GM23338 (cell line): ENCODE measurements at regions not wholly inside any gene's neighbourhood (a gene's known extent, or its start where the extent isn't known, plus 50 kb on each side); places are given as distances from the start of the nearest gene placed in this dataset.

Source experiments
- ATAC-seq: fragments of 200-7000 bp; cut with Tn5 transposase; 3 replicates; pipeline ENCODE4 v1.9.1; 2020
- DNase-seq: peaks from one replicate; pipeline ENCODE4 v3.0.0-alpha.2; 2015; ENCODE audit warnings: low spot score
- H2AFZ ChIP-seq: fragments of 200-600 bp; sonication (generic); 2 replicates; pipeline ENCODE4 v1.8.0; 2016; ENCODE audit warnings: antibody characterized with exemption, mild to moderate bottlenecking, moderate library complexity
- H3F3A ChIP-seq: fragments of 200-600 bp; sonication (generic); replicated peaks from 2 replicates; pipeline ENCODE4 v1.8.0; 2017; ENCODE audit warnings: antibody characterized with exemption, mixed run types, low read depth
- H3K27ac ChIP-seq: fragments of 200-600 bp; sonication (generic); 2 replicates; pipeline ENCODE4 v1.6.1; 2016; ENCODE audit warnings: low read depth
- H3K27me3 ChIP-seq: fragments of 200-600 bp; sonication (generic); 2 replicates; pipeline ENCODE4 v1.8.0; 2016; ENCODE audit warnings: mild to moderate bottlenecking, mixed run types, moderate library complexity; ENCODE audit not compliant: insufficient read depth
- H3K36me3 ChIP-seq: fragments of 200-600 bp; sonication (generic); 2 replicates; pipeline ENCODE4 v1.8.0; 2016; ENCODE audit warnings: mild to moderate bottlenecking; ENCODE audit not compliant: insufficient read depth
- H3K4me1 ChIP-seq: fragments of 200-600 bp; sonication (generic); 2 replicates; pipeline ENCODE4 v1.8.0; 2016; ENCODE audit warnings: mild to moderate bottlenecking, moderate library complexity; ENCODE audit not compliant: insufficient read depth
- H3K4me2 ChIP-seq: fragments of 200-600 bp; sonication (generic); 2 replicates; pipeline ENCODE4 v1.7.1; 2017; ENCODE audit warnings: mixed run types
- H3K4me3 ChIP-seq: fragments of 200-600 bp; sonication (generic); 2 replicates; pipeline ENCODE4 v1.6.1; 2016; ENCODE audit warnings: mixed run types
- H3K79me2 ChIP-seq: fragments of 200-600 bp; sonication (generic); replicated peaks from 2 replicates; pipeline ENCODE4 v1.8.0; 2017; ENCODE audit warnings: mild to moderate bottlenecking; ENCODE audit not compliant: insufficient read depth
- H3K9me2 ChIP-seq: fragments of 200-600 bp; sonication (generic); 2 replicates; pipeline ENCODE4 v1.8.0; 2017; ENCODE audit not compliant: insufficient read depth
- H4K20me1 ChIP-seq: fragments of 200-600 bp; sonication (generic); replicated peaks from 2 replicates; pipeline ENCODE4 v1.8.0; 2017; ENCODE audit warnings: mild to moderate bottlenecking; ENCODE audit not compliant: insufficient read depth
- H3K27ac Mint-ChIP-seq: 2 replicates; pipeline ENCODE4 v1.8.0; 2020; ENCODE audit warnings: inconsistent platforms, mild to moderate bottlenecking, moderate library complexity, mixed read lengths
- H3K27me3 Mint-ChIP-seq: 3 replicates; pipeline ENCODE4 v1.8.0; 2022; ENCODE audit warnings: low read depth, mild to moderate bottlenecking, moderate library complexity, mixed read lengths, inconsistent platforms; ENCODE audit not compliant: insufficient read depth, poor library complexity
- H3K36me3 Mint-ChIP-seq: 3 replicates; pipeline ENCODE4 v1.8.0; 2021; ENCODE audit warnings: low read depth, mild to moderate bottlenecking, inconsistent platforms, moderate library complexity, mixed read lengths
- H3K4me1 Mint-ChIP-seq: 3 replicates; pipeline ENCODE4 v1.8.0; 2020; ENCODE audit warnings: mild to moderate bottlenecking, inconsistent platforms, mixed read lengths
- H3K4me3 Mint-ChIP-seq: 3 replicates; pipeline ENCODE4 v1.8.0; 2021; ENCODE audit warnings: moderate library complexity, mild to moderate bottlenecking, inconsistent platforms, mixed read lengths
- H3K9me3 Mint-ChIP-seq: 3 replicates; pipeline ENCODE4 v1.8.0; 2020; ENCODE audit warnings: moderate library complexity, mild to moderate bottlenecking, inconsistent platforms, mixed read lengths
- EZH2 ChIP-seq: fragments of 200-600 bp; sonication (generic); IDR thresholded peaks from one replicate; pipeline ENCODE4 v1.8.0; 2017; ENCODE audit warnings: antibody characterized with exemption, mild to moderate bottlenecking, low read depth; ENCODE audit not compliant: unreplicated experiment
- EZH2phosphoT487 ChIP-seq: fragments of 200-600 bp; sonication (generic); IDR thresholded peaks from one replicate; pipeline ENCODE4 v1.8.1; 2018; ENCODE audit warnings: antibody characterized with exemption; ENCODE audit not compliant: unreplicated experiment
- JUNB ChIP-seq: IDR thresholded peaks from one replicate; pipeline ENCODE4 v1.6.1; 2016; ENCODE audit warnings: antibody characterized with exemption; ENCODE audit not compliant: unreplicated experiment
- NANOG ChIP-seq: IDR thresholded peaks from 2 replicates; pipeline ENCODE4 v1.6.1; 2016; ENCODE audit warnings: antibody characterized with exemption, borderline replicate concordance
- POLR2AphosphoS5 ChIP-seq: IDR thresholded peaks from 2 replicates; pipeline ENCODE4 v1.6.1; 2016; ENCODE audit warnings: antibody characterized with exemption, low read depth
- STAT1 ChIP-seq: IDR thresholded peaks from one replicate; pipeline ENCODE4 v1.6.1; 2016; ENCODE audit warnings: antibody characterized with exemption; ENCODE audit not compliant: unreplicated experiment
- ZNF114 ChIP-seq: fragments of 250-450 bp; sonication (Bioruptor Pico); IDR thresholded peaks from 2 replicates; pipeline ENCODE4 v1.5.0; 2020; ENCODE audit warnings: mild to moderate bottlenecking, moderate library complexity
- ZNF331 ChIP-seq: fragments of 250-450 bp; sonication (Bioruptor Pico); IDR thresholded peaks from 2 replicates; pipeline ENCODE4 v1.5.0; 2020; ENCODE audit warnings: low read depth, mild to moderate bottlenecking, moderate library complexity
- TF ChIP-seq, protein P1 (sequence below), 2 experiments: fragments of 200-600 bp in 1 of 2; sonication (generic) in 1 of 2; conservative IDR thresholded peaks; 2 replicates each; pipeline versions ENCODE4 v1.5.1 to v1.6.1; 2016 to 2017; ENCODE audit warnings: antibody characterized with exemption in 2 of 2, low read depth in 2 of 2, mild to moderate bottlenecking in 2 of 2, moderate library complexity in 1 of 2
- TF ChIP-seq, protein P2 (sequence below): IDR thresholded peaks from one replicate; pipeline ENCODE4 v1.6.1; 2018; ENCODE audit warnings: antibody characterized with exemption; ENCODE audit not compliant: unreplicated experiment

DNA sequence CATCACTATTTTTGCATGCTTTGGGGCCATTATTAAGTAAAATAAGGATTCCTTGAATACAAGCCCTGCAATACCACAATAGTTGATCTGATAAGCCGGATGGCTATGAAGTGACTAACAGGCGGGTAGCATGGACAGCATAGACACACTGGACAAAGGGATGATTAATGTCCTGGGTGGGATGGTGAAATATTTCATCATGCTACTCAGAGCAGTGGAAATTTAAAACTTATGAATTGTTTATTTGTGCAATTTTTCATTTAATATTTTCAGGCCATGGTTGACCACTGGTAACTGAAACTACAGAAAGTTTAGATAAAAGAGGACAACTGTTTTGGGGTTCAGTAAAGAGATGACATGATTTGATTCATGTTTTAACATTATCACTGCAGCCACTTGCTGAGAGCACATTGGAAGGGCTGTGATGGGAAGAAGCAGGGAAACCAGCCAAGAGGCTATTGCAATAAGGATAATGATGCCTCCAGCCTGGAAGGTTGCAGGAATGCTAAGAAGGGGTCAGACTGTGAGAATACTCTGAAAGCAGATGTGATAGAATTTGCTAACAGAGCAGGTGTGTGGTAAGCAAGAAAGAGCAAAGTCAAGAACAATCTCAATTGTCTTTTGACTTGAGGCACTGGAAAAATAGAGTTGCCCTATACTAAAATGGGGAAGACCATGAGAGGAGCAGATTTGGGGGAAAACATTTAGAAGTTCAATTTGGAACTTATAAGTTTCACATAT, 62.5 kb upstream of the TNFSF4 start:
- DNase-seq: peak; percentile 3
- TF ChIP-seq JUNB (no peak), STAT1 (no peak), POLR2AphosphoS5 (no peak), ZNF114 (CRISPR knock-in tag) (no peak), NANOG (no peak), EZH2 (no peak), EZH2phosphoT487 (no peak)
- TF ChIP-seq, protein P1, sequence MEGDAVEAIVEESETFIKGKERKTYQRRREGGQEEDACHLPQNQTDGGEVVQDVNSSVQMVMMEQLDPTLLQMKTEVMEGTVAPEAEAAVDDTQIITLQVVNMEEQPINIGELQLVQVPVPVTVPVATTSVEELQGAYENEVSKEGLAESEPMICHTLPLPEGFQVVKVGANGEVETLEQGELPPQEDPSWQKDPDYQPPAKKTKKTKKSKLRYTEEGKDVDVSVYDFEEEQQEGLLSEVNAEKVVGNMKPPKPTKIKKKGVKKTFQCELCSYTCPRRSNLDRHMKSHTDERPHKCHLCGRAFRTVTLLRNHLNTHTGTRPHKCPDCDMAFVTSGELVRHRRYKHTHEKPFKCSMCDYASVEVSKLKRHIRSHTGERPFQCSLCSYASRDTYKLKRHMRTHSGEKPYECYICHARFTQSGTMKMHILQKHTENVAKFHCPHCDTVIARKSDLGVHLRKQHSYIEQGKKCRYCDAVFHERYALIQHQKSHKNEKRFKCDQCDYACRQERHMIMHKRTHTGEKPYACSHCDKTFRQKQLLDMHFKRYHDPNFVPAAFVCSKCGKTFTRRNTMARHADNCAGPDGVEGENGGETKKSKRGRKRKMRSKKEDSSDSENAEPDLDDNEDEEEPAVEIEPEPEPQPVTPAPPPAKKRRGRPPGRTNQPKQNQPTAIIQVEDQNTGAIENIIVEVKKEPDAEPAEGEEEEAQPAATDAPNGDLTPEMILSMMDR (conservative IDR thresholded peaks at IDR 0.05; ENCODE audit: low read depth in 2 of 2): no peak
- no peaks in the 10 kb centered on the region; the same call in 1 of the 2 replicates for H3K4me1 ChIP-seq
- no peak overlapping the region for H2AFZ ChIP-seq
- no peak overlapping the region for H3K4me3 Mint-ChIP-seq
- H3K27ac Mint-ChIP-seq: no peak overlapping the region
- no peaks in the 10 kb centered on the region for H3K79me2 ChIP-seq
- H3K36me3 Mint-ChIP-seq: no peaks in the 10 kb centered on the region
- H4K20me1 ChIP-seq: no peaks in the 10 kb centered on the region
- no peaks in the 10 kb centered on the region for H3K9me2 ChIP-seq
- no peak overlapping the region for H3K4me3 ChIP-seq
- H3K27me3 ChIP-seq: no peaks in the 10 kb centered on the region
- H3K4me1 Mint-ChIP-seq: peaks cover 7% of the 10 kb centered on the region; the same call in 1 of the 3 replicates
- H3K27ac ChIP-seq: no peak overlapping the region
- H3F3A ChIP-seq: no peaks in the 10 kb centered on the region
- H3K27me3 Mint-ChIP-seq: peaks cover 3% of the 10 kb centered on the region
- no peak overlapping the region for H3K4me2 ChIP-seq
- H3K36me3 ChIP-seq: no peaks in the 10 kb centered on the region
- H3K9me3 Mint-ChIP-seq: no peaks in the 10 kb centered on the region
- ATAC-seq: no peak

DNA sequence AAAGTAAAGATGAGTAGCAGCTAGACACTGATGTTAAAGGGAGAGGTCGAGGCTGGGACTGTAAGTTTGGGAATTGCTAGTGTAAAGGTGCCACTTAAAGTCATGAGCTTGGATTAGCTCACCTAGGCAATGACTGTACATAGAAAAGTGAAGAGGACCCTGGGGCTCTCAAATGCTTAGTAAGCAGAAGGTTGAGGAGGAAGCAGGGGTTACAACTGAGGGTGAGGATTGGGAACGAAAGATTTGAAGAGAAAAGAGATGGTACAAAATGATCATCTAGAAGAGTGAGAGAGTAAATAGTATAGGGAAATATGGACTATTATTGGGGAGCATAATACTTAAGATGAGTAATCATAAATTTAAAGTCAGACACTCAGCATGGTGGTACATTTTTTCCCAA, 63.1 kb upstream of the TNFSF4 start:
- no peaks in the 10 kb centered on the region for H3K9me2 ChIP-seq
- no peak overlapping the region for H3K4me2 ChIP-seq
- H3K4me3 ChIP-seq: no peak overlapping the region
- no peaks in the 10 kb centered on the region for H3K79me2 ChIP-seq
- no peaks in the 10 kb centered on the region for H3K36me3 ChIP-seq
- ATAC-seq: no peak
- H3K4me3 Mint-ChIP-seq: no peak overlapping the region
- no peak overlapping the region for H2AFZ ChIP-seq
- no peaks in the 10 kb centered on the region for H3K9me3 Mint-ChIP-seq
- peaks cover 3% of the 10 kb centered on the region for H3K27me3 Mint-ChIP-seq
- H4K20me1 ChIP-seq: no peaks in the 10 kb centered on the region
- no peaks in the 10 kb centered on the region for H3K27me3 ChIP-seq
- H3K27ac ChIP-seq: no peak overlapping the region
- no peaks in the 10 kb centered on the region for H3F3A ChIP-seq
- peaks cover 2% of the 10 kb centered on the region; the same call in 1 of the 2 replicates for H3K4me1 ChIP-seq
- no peak for DNase-seq
- H3K27ac Mint-ChIP-seq: no peak overlapping the region
- peaks cover 12% of the 10 kb centered on the region; the same call in 2 of the 3 replicates for H3K4me1 Mint-ChIP-seq
- H3K36me3 Mint-ChIP-seq: no peaks in the 10 kb centered on the region
- TF ChIP-seq STAT1 (no peak), POLR2AphosphoS5 (no peak), ZNF331 (no peak), EZH2phosphoT487 (no peak), NANOG (no peak)
- TF ChIP-seq, protein P2, sequence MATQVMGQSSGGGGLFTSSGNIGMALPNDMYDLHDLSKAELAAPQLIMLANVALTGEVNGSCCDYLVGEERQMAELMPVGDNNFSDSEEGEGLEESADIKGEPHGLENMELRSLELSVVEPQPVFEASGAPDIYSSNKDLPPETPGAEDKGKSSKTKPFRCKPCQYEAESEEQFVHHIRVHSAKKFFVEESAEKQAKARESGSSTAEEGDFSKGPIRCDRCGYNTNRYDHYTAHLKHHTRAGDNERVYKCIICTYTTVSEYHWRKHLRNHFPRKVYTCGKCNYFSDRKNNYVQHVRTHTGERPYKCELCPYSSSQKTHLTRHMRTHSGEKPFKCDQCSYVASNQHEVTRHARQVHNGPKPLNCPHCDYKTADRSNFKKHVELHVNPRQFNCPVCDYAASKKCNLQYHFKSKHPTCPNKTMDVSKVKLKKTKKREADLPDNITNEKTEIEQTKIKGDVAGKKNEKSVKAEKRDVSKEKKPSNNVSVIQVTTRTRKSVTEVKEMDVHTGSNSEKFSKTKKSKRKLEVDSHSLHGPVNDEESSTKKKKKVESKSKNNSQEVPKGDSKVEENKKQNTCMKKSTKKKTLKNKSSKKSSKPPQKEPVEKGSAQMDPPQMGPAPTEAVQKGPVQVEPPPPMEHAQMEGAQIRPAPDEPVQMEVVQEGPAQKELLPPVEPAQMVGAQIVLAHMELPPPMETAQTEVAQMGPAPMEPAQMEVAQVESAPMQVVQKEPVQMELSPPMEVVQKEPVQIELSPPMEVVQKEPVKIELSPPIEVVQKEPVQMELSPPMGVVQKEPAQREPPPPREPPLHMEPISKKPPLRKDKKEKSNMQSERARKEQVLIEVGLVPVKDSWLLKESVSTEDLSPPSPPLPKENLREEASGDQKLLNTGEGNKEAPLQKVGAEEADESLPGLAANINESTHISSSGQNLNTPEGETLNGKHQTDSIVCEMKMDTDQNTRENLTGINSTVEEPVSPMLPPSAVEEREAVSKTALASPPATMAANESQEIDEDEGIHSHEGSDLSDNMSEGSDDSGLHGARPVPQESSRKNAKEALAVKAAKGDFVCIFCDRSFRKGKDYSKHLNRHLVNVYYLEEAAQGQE: no peak
- TF ChIP-seq, protein P1 (conservative IDR thresholded peaks at IDR 0.05; ENCODE audit: low read depth in 2 of 2): no peak
